Liver (tissue), 3 donors: ENCODE measurements at regions not wholly inside any gene's neighbourhood (a gene's known extent, or its start where the extent isn't known, plus 50 kb on each side); places are given as distances from the start of the nearest gene placed in this dataset.

ENCODE experiments used
- CTCF ChIP-seq: fragments of 150-350 bp; IDR thresholded peaks from 2 replicates; pipeline ENCODE4 v1.5.1; 2017; ENCODE audit warnings: improper control_type of control experiment, low read depth, low read length; ENCODE audit not compliant: missing input control
- FOXA1 ChIP-seq: IDR thresholded peaks from 2 replicates; pipeline ENCODE4 v1.6.1; 2016; ENCODE audit warnings: antibody characterized with exemption
- NR2F2 ChIP-seq: IDR thresholded peaks from 2 replicates; pipeline ENCODE4 v1.6.1; 2016; ENCODE audit warnings: antibody characterized with exemption
- RAD21 ChIP-seq, 2 donors: IDR thresholded peaks; 2 replicates each; pipeline ENCODE4 v1.6.1; 2016; ENCODE audit warnings: antibody characterized with exemption in 2 of 2, mild to moderate bottlenecking in 2 of 2
- TF ChIP-seq, protein P1 (sequence below): IDR thresholded peaks from 2 replicates; pipeline ENCODE4 v1.6.1; 2016; ENCODE audit warnings: antibody characterized with exemption
- TF ChIP-seq, protein P2 (sequence below): IDR thresholded peaks from 2 replicates; pipeline ENCODE4 v1.6.1; 2016; ENCODE audit warnings: antibody characterized with exemption, mild to moderate bottlenecking
- TF ChIP-seq, protein P3 (sequence below): IDR thresholded peaks from 2 replicates; pipeline ENCODE4 v1.6.1; 2016; ENCODE audit warnings: antibody characterized with exemption
- donor health status: healthy.
- donor health status: healthy.

GRCh38 chr5:111996574-111996973, 239.6 kb upstream of the NREP start:
- TF ChIP-seq, protein P1, sequence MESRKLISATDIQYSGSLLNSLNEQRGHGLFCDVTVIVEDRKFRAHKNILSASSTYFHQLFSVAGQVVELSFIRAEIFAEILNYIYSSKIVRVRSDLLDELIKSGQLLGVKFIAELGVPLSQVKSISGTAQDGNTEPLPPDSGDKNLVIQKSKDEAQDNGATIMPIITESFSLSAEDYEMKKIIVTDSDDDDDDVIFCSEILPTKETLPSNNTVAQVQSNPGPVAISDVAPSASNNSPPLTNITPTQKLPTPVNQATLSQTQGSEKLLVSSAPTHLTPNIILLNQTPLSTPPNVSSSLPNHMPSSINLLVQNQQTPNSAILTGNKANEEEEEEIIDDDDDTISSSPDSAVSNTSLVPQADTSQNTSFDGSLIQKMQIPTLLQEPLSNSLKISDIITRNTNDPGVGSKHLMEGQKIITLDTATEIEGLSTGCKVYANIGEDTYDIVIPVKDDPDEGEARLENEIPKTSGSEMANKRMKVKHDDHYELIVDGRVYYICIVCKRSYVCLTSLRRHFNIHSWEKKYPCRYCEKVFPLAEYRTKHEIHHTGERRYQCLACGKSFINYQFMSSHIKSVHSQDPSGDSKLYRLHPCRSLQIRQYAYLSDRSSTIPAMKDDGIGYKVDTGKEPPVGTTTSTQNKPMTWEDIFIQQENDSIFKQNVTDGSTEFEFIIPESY, result no peak
- TF ChIP-seq, protein P2, sequence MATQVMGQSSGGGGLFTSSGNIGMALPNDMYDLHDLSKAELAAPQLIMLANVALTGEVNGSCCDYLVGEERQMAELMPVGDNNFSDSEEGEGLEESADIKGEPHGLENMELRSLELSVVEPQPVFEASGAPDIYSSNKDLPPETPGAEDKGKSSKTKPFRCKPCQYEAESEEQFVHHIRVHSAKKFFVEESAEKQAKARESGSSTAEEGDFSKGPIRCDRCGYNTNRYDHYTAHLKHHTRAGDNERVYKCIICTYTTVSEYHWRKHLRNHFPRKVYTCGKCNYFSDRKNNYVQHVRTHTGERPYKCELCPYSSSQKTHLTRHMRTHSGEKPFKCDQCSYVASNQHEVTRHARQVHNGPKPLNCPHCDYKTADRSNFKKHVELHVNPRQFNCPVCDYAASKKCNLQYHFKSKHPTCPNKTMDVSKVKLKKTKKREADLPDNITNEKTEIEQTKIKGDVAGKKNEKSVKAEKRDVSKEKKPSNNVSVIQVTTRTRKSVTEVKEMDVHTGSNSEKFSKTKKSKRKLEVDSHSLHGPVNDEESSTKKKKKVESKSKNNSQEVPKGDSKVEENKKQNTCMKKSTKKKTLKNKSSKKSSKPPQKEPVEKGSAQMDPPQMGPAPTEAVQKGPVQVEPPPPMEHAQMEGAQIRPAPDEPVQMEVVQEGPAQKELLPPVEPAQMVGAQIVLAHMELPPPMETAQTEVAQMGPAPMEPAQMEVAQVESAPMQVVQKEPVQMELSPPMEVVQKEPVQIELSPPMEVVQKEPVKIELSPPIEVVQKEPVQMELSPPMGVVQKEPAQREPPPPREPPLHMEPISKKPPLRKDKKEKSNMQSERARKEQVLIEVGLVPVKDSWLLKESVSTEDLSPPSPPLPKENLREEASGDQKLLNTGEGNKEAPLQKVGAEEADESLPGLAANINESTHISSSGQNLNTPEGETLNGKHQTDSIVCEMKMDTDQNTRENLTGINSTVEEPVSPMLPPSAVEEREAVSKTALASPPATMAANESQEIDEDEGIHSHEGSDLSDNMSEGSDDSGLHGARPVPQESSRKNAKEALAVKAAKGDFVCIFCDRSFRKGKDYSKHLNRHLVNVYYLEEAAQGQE, result no peak
- TF ChIP-seq CTCF, result no peak
- TF ChIP-seq NR2F2, result no peak
- TF ChIP-seq FOXA1, result no peak
- TF ChIP-seq RAD21 (IDR thresholded peaks at IDR 0.05), result no peak
- TF ChIP-seq, protein P3, sequence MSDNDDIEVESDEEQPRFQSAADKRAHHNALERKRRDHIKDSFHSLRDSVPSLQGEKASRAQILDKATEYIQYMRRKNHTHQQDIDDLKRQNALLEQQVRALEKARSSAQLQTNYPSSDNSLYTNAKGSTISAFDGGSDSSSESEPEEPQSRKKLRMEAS, result no peak
